ENCODE measurements at regions not wholly inside any gene's neighbourhood (a gene's known extent, or its start where the extent isn't known, plus 50 kb on each side); places are given as distances from the start of the nearest gene placed in this dataset.

- H3K27me3 ChIP-seq, result no peaks in the 10 kb centered on the region
- no peak overlapping the region for H3K27ac ChIP-seq
- H3K9me3 ChIP-seq (ENCODE audit: low read depth), result no peaks in the 10 kb centered on the region
- TF ChIP-seq, protein P1, sequence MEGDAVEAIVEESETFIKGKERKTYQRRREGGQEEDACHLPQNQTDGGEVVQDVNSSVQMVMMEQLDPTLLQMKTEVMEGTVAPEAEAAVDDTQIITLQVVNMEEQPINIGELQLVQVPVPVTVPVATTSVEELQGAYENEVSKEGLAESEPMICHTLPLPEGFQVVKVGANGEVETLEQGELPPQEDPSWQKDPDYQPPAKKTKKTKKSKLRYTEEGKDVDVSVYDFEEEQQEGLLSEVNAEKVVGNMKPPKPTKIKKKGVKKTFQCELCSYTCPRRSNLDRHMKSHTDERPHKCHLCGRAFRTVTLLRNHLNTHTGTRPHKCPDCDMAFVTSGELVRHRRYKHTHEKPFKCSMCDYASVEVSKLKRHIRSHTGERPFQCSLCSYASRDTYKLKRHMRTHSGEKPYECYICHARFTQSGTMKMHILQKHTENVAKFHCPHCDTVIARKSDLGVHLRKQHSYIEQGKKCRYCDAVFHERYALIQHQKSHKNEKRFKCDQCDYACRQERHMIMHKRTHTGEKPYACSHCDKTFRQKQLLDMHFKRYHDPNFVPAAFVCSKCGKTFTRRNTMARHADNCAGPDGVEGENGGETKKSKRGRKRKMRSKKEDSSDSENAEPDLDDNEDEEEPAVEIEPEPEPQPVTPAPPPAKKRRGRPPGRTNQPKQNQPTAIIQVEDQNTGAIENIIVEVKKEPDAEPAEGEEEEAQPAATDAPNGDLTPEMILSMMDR (IDR thresholded peaks at IDR 0.05; ENCODE audit: low read depth, low read length), result no peak
- no peaks in the 10 kb centered on the region for H3K4me1 ChIP-seq (ENCODE audit: low read depth)
- no peaks in the 10 kb centered on the region for H3K36me3 ChIP-seq
- peak in 1 of 2 donors; percentile 28 for DNase-seq (ENCODE audit: low read depth in 1 of 2, low spot score in 1 of 2)
- H3K4me3 ChIP-seq, result no peak overlapping the region
Measured at GRCh38 chr2:125095826-125096225, 1070.7 kb downstream of the CNTNAP5 start.

DNA sequence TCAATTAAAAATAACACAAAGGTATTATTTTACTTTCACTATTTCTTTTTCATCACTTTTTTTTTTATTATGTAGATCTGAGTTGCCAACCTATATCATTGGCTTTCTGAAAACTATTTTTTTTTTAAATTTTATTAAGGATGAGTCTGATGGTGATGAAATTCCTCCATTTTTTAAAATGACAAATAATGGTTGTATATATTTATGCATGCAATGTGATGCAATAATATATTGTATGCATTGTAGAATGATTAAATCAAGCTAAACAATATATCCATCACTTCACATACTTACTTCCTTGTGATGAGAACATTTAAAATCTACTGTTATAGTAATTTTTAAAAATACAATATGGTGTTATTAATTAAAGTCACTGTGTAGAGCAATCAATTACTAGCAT lies 1081.6 kb downstream of the CNTNAP5 start:
- Histone ChIP-seq H3K4me1 (ENCODE audit: low read depth) (no peaks in the 10 kb centered on the region), H3K9me3 (ENCODE audit: low read depth) (no peaks in the 10 kb centered on the region), H3K4me3 (no peak overlapping the region), H3K36me3 (no peaks in the 10 kb centered on the region), H3K27me3 (no peaks in the 10 kb centered on the region), H3K27ac (no peak overlapping the region)
- TF ChIP-seq, protein P1 (IDR thresholded peaks at IDR 0.05; ENCODE audit: low read depth, low read length), result no peak
- DNase-seq (ENCODE audit: low read depth in 1 of 2, low spot score in 1 of 2), result no peak

- Histone ChIP-seq H3K27me3 (no peaks in the 10 kb centered on the region), H3K4me1 (ENCODE audit: low read depth) (no peaks in the 10 kb centered on the region), H3K27ac (no peak overlapping the region), H3K36me3 (no peaks in the 10 kb centered on the region), H3K4me3 (no peak overlapping the region), H3K9me3 (ENCODE audit: low read depth) (no peaks in the 10 kb centered on the region)
- DNase-seq (ENCODE audit: low read depth in 1 of 2, low spot score in 1 of 2), result no peak
- TF ChIP-seq, protein P1 (IDR thresholded peaks at IDR 0.05; ENCODE audit: low read depth, low read length), result no peak
Measured at GRCh38 chr2:125107446-125107845, 1082.4 kb downstream of the CNTNAP5 start.

- Histone ChIP-seq H3K27me3 (no peaks in the 10 kb centered on the region), H3K4me1 (ENCODE audit: low read depth) (no peaks in the 10 kb centered on the region), H3K36me3 (no peaks in the 10 kb centered on the region), H3K27ac (no peak overlapping the region), H3K9me3 (ENCODE audit: low read depth) (no peaks in the 10 kb centered on the region), H3K4me3 (no peak overlapping the region)
- TF ChIP-seq, protein P1 (IDR thresholded peaks at IDR 0.05; ENCODE audit: low read depth, low read length), result no peak
- no peak for DNase-seq (ENCODE audit: low read depth in 1 of 2, low spot score in 1 of 2)
Measured at GRCh38 chr2:125108251-125108650, 1083.2 kb downstream of the CNTNAP5 start.

GRCh38 chr2:125125902-125126301 lies 1100.8 kb downstream of the CNTNAP5 start:
- Histone ChIP-seq H3K36me3 (no peaks in the 10 kb centered on the region), H3K27ac (no peak overlapping the region), H3K4me3 (no peak overlapping the region), H3K4me1 (ENCODE audit: low read depth) (no peaks in the 10 kb centered on the region), H3K27me3 (no peaks in the 10 kb centered on the region), H3K9me3 (ENCODE audit: low read depth) (no peaks in the 10 kb centered on the region)
- no peak for DNase-seq (ENCODE audit: low read depth in 1 of 2, low spot score in 1 of 2)
- TF ChIP-seq, protein P1 (IDR thresholded peaks at IDR 0.05; ENCODE audit: low read depth, low read length), result no peak

GRCh38 chr2:125160947-125161346 lies 1135.9 kb downstream of the CNTNAP5 start:
- no peak for DNase-seq (ENCODE audit: low read depth in 1 of 2, low spot score in 1 of 2)
- H3K4me3 ChIP-seq, result no peak overlapping the region
- TF ChIP-seq, protein P1 (IDR thresholded peaks at IDR 0.05; ENCODE audit: low read depth, low read length), result no peak
- no peak overlapping the region for H3K27ac ChIP-seq
- H3K4me1 ChIP-seq (ENCODE audit: low read depth), result no peaks in the 10 kb centered on the region
- H3K27me3 ChIP-seq, result no peaks in the 10 kb centered on the region
- H3K36me3 ChIP-seq, result no peaks in the 10 kb centered on the region
- no peaks in the 10 kb centered on the region for H3K9me3 ChIP-seq (ENCODE audit: low read depth)

All from cardiac muscle cell (in vitro differentiated cells and primary cell).